NAMALWA (cell line): ENCODE measurements at regions not wholly inside any gene's neighbourhood (a gene's known extent, or its start where the extent isn't known, plus 50 kb on each side); places are given as distances from the start of the nearest gene placed in this dataset.
A peak's percentile ranks its signal among the peaks of the same experiment; 100 is the strongest.

Experiments
- DNase-seq: peaks from one replicate; pipeline ENCODE4 v3.0.0-alpha.2; 2015; ENCODE audit warnings: low spot score

- peak; percentile 32 for DNase-seq
Observed at GRCh38 chr20:60851826-60852704, 400.0 kb upstream of the CDH4 start.

GRCh38 chr20:60857708-60858107 is 394.4 kb upstream of the CDH4 start:
- no peak for DNase-seq

GRCh38 chr20:60862601-60863000 is 389.5 kb upstream of the CDH4 start:
- no peak for DNase-seq

GRCh38 chr20:60863548-60863947 is 388.5 kb upstream of the CDH4 start:
- DNase-seq = no peak

GRCh38 chr20:60867589-60867988 is 384.5 kb upstream of the CDH4 start:
- DNase-seq = no peak

- DNase-seq = no peak
Observed at GRCh38 chr20:60868316-60868891, 383.7 kb upstream of the CDH4 start.

- no peak for DNase-seq
Observed at GRCh38 chr20:60869087-60869486, 383.0 kb upstream of the CDH4 start.

- no peak for DNase-seq
Observed at GRCh38 chr20:60869625-60870024, 382.4 kb upstream of the CDH4 start.

GRCh38 chr20:60870040-60870439 is 382.0 kb upstream of the CDH4 start:
- DNase-seq = no peak

GRCh38 chr20:60872224-60872623 is 379.8 kb upstream of the CDH4 start:
- DNase-seq = no peak

GRCh38 chr20:60877071-60877857 is 374.8 kb upstream of the CDH4 start:
- DNase-seq = no peak

GRCh38 chr20:60882836-60883235 is 369.2 kb upstream of the CDH4 start:
- no peak for DNase-seq

- no peak for DNase-seq
Observed at GRCh38 chr20:60883496-60883895, 368.6 kb upstream of the CDH4 start.

GRCh38 chr20:60884277-60884676 is 367.8 kb upstream of the CDH4 start:
- DNase-seq = no peak

- DNase-seq = no peak
Observed at GRCh38 chr20:60888771-60889170, 363.3 kb upstream of the CDH4 start.

- no peak for DNase-seq
Observed at GRCh38 chr20:60892095-60892813, 359.8 kb upstream of the CDH4 start.

- no peak for DNase-seq
Observed at GRCh38 chr20:60894091-60894490, 358.0 kb upstream of the CDH4 start.

GRCh38 chr20:60895363-60896079 is 356.5 kb upstream of the CDH4 start:
- DNase-seq = no peak

GRCh38 chr20:60897976-60898375 is 354.1 kb upstream of the CDH4 start:
- DNase-seq = no peak

GRCh38 chr20:60899320-60899719 is 352.7 kb upstream of the CDH4 start:
- no peak for DNase-seq

- no peak for DNase-seq
Observed at GRCh38 chr20:60900618-60901017, 351.4 kb upstream of the CDH4 start.

GRCh38 chr20:60901831-60902230 is 350.2 kb upstream of the CDH4 start:
- DNase-seq = no peak
